NCI-H82 (cell line): ENCODE measurements at regions not wholly inside any gene's neighbourhood (a gene's known extent, or its start where the extent isn't known, plus 50 kb on each side); places are given as distances from the start of the nearest gene placed in this dataset.

ENCODE experiments used
- DNase-seq: peaks from one replicate; lab custom pipeline; 2025; lab: John Stamatoyannopoulos, UW

DNA sequence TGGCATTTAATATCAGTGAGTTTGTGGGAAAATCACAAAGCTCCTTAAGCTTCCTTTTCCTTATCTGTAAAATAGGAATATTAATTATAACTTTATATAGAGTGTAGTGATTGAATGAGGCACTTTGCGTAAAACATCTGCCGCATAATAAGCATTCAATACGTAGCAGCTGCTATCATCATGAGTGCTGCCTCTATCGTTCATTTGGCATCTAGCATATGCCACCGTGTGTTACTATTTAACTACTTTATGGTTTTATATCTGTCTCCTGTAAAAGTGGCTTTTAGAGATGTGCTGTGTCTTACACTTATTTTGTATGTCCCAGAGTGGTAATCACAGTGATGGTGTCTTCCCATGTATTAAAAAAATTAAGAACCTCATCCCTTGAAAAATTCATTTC, 729.6 kb downstream of the SORCS3 start:
- DNase-seq, result no peak

DNA sequence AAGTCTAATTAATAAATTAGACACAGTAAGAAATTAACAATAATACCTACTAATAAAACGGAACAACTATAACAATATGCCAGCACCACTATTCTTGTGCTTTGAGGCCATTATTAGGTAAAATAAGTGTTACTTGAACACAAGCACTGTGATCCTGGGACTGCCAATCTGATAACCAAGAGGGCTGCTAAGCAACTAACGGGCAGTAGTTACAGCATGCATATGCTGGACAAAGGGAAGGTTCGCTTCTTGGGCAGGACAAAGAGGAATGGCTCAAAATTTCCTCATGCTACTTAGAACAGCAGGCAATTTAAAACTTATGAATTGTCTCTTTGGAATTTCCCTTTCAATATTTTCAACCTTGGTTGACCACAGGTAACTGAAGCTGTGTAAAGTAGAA, 718.6 kb downstream of the SORCS3 start:
- no peak for DNase-seq

DNA sequence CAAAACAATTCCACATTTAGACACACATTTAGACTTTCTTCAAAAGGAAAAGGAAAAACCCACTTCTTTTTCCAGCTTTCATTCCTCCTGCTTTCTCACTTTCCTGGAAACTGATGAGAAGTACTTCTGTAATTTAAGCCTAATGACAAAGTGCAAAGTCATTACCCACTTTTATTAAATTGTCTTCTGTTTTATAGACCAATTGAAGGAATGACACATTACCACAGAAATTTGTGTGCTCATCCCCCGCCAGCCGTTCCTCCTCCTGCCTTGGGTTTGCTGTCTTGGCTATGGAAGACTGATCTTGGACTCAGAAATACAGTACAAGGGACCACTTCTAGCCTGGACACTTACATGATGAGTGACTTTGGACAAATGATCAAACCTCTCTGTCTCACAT, 717.8 kb downstream of the SORCS3 start:
- no peak for DNase-seq

DNA sequence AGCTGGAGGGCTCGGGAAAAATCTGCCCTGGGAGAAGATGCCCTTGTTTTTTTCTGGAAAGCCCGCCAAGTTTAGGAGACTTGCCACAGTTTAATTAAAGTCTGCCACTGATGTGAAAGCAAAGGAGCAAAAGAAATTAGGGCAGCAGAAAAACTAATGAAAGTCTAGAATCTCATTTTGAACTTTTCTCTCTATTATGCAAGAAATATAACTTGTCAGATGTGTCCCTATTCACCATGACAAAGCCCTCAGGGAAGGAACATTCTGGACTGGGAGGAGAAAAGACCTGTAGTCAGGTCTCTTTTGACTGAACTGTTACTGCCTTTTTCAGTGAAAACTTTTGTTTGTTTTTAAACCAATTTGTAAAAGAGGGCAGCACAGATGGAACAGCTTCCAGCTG, 715.5 kb downstream of the SORCS3 start:
- DNase-seq, result no peak

DNA sequence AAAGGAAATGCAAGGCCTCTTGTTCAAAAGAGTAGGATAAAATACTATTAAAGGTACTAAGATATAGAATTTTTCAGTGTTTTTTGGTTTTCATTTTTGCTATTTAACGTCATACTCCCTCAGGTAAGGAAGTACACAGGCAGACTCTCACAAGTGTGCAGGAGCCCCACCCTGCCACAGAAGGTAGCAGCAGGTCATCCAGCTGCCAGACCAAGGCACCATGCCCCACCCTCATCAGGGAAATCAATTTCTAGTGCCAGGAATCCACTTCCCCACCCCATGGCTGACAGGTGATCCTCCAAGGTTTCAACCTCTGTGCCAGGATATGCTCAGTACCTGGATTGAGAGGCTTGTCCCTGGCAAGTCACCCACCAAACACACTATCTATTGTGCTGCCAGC, 712.9 kb downstream of the SORCS3 start:
- no peak for DNase-seq

DNA sequence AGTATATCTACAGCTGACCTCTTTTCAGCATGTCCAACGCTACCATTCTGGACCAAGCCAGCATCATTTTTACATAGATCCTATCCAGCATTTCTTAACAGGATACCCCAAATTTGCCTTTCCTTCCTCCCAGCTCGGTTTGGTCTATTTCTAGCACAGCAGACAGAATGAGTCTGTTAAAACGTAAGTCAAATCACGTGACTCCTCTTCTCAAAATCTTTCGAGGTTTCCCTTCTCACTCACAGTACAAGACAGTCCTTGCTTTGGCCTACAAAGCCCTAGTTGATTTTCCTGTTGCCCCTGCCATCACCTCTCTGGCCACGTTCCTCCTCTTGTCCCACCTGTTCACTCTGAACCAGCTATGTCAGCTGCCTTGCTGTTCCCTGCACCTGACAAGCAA, 711.7 kb downstream of the SORCS3 start:
- DNase-seq, result no peak

DNA sequence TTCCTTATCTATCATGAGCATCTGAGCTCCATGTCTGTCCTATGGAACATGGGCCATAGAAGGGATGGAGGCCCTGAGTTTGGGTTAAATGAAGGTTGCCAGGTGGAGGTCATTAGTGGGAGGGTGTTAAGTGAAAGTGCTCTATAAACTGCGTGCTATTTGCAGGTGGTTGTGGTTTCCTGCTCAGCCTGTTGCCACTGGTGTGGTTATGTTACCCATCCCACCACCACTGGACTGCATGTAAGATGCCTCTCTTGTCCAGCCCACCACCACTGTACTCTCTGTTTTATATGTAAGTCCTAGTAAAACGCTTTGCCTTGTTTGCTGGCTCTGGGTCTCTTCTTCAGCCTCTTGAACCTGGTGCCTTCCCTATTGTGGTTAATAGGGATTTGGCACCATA, 711.2 kb downstream of the SORCS3 start:
- DNase-seq, result no peak

DNA sequence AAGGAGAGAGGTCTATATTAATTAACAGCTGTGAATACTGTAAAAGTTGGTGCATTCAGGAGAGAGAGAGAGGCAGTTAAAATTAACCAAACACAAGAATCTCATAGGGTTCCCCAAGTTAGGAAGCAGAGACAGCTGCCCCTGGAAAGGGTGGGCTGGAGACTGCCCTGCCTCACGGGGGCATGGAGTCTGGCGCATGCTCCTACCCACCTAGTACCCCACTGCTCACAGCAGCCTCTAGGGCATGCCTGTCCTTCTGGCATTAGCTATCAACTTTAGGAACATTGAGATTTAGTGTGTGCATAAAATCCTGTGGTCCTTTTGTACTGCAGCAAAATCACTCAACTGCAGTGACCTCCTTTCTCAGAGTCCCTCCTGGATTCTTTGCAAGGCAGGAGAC, 710.1 kb downstream of the SORCS3 start:
- DNase-seq, result no peak

DNA sequence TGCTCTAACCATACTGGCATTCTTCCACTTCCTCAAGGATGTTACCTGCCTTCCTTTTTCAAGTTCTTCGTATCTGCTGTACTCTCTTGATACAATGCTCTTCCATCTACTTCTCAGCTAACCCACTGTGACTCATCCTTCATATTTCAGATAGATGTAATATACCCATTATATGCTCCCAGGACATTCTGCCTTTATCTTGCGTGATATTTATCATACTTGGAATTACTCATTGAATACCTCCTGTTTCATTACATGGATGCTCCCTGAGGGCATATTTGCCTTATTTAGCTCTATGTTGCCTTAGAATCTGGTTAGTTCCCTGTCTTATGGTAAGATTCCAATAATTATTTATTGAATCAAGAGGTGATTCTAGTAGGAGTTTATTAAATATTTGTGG, 706.4 kb downstream of the SORCS3 start:
- DNase-seq, result no peak

DNA sequence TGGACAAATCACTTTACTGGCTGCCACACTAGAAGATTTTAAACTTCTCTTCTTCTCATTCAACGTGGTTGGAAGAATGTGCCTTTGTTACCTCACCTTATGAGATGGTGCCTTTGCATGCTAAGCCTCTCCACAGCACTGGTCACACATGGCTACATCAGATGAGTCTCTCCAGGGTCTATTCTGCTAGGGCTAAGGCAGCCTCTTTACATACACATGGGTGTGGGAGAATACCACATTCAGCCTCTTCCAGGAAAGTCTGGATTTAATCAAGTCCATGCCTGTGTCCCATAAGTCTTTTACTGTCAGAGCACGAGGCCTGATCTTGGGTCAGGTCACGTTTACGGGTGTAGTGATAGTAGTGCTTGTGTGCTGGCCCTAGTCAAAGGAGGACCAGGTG, 701.5 kb downstream of the SORCS3 start:
- DNase-seq, result no peak

DNA sequence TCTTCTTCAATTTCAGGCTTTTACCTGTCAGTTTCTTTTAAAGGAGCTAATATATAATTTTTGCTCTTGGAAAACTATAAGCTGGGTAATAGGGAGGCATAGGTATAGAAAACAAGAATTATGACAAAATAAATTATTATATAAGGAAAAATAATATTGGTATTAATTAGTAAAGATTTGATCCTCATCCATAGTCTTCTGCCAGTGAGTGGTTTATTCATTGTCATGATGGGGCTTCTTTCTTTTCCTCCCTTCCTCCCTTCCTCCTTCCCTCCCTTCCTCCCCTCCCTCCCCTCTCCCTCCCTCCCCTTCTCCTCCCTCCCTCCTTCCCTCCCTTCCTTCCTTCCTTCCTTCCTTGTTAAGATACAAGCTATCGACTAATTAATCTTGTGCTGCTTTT, 698.6 kb downstream of the SORCS3 start:
- no peak for DNase-seq

DNA sequence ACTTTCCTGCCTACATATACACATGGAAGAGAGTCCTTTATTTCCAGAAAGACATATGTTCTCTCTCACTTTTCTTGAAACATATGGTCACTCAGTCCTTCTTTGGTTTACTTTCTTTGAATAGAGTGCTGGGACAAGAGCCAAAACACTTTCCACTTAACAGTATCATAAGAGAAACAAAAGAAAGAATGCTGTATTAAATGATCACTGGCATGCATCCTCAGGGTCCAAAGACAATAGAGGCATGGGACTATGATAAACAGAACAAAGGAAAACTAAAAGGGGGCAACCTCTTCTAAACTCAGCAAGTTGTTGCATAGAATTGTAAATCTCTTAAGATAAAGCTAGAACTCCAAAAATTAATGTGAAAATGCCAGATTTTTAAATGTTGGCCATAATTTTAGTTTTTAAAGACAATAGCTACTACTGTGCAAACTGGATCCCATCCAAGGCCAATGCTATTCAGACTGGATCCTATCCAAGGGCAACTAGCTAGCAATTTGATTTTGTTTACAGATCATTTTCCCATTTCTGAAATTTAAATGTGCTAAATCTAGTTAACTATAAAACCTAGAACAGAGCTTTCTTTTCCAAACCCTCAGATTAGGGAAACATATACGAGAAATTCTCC, 687.5 kb downstream of the SORCS3 start:
- no peak for DNase-seq
